HG03342 (cell line): ENCODE measurements at regions not wholly inside any gene's neighbourhood (a gene's known extent, or its start where the extent isn't known, plus 50 kb on each side); places are given as distances from the start of the nearest gene placed in this dataset.
A peak's percentile ranks its signal among the peaks of the same experiment; 100 is the strongest.
"Not testable (repeated sequence)": the region's sequence is repeated elsewhere in the genome, so short reads cannot be mapped to it uniquely, and the experiment has no call there.

Experiments
- ATAC-seq: cut with Tn5 transposase; IDR thresholded peaks from one replicate; pipeline ENCODE4 v1.9.1; 2021; ENCODE audit warnings: mild to moderate bottlenecking, moderate library complexity; ENCODE audit not compliant: unreplicated experiment

GRCh38 chr22:22169923-22170322, 74.7 kb upstream of the VPREB1 start:
- ATAC-seq: no peak

- no peak for ATAC-seq
These were observed 75.4 kb upstream of the VPREB1 start for GRCh38 chr22:22168941-22169867.

DNA sequence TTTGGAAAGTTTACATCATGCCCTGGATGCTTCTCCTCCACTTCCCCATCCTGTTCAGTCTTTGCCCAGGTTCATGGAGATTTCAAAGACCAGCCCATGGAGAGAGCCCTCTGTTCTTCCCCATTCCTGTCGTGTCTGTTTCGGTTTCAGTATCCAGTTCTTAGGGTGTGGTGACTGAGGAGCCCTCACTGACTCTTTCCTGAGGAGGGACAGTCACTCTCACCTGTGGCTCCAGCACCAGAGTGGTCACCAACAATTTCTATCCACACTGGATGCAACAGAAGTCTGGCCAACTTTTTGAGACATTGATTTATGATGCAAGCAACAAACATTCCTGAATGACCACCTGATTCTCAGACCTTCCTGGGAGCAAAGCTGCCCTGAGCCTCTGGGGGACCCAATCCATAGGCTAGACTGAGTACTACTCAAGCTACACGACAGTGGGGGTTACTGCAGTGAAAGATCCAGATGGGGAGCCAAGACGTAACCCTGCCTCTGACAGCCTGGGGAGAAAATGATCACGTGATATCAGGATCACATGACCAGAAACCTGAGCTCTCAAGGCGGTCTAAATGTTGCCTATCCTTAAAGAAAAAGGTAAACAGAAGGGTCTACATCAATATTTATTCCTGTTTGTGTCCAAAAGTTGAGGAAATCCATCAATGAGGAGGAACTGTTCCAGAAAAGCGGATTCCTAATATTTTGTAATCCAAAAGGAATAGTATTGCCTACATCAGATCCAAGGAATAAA, 76.2 kb upstream of the VPREB1 start:
- peak; percentile 32 for ATAC-seq

GRCh38 chr22:22167791-22168189, 76.8 kb upstream of the VPREB1 start:
- ATAC-seq: peak; percentile 76

GRCh38 chr22:22166941-22167713, 77.5 kb upstream of the VPREB1 start:
- ATAC-seq: no peak

- ATAC-seq: no peak
These were observed 78.5 kb upstream of the VPREB1 start for GRCh38 chr22:22165936-22166710.

GRCh38 chr22:22164541-22165272, 79.9 kb upstream of the VPREB1 start:
- ATAC-seq: no peak

- peak; percentile 79 for ATAC-seq
These were observed 82.4 kb upstream of the VPREB1 start for GRCh38 chr22:22161924-22162851.

- ATAC-seq: not testable (repeated sequence)
These were observed 83.8 kb upstream of the VPREB1 start for GRCh38 chr22:22160768-22161167.

DNA sequence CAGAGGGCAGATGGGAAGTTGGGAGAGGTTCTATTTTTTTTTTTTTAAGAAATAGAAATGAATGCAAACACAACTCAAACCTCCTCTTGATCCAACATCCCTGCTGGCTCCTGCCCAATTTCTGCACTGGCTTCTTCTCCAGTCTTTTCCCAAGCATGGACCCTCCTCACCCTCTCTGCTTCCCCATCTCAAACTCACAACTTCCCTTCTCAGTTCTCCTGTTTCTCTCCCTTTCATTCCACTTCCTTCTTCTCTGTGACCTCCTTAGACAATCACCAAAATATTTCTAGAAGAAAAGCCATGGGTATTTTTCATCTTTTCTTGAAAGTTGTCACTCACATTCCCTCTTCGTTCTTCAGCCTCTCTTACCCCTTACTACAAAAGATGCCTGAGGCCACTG, 85.2 kb upstream of the VPREB1 start:
- ATAC-seq: no peak

DNA sequence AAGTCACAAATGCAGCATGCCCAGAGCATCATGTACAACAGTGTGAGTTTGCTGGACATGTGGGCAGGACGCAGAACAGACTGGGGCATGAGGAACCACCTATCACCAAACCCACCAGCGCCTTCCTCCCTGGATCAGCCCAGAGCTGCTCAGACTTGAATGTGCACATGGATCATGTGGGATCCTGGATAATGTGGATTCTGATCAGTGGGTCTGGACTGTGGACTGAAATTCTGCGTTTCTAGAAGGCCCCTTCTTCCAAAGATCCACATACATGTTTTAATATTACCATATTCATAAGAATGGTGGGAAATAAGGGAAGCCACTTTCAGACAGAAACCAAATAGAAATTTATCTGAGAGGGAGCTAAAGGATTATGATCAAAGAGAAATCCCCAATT, 85.6 kb upstream of the VPREB1 start:
- ATAC-seq: no peak

- no peak for ATAC-seq
These were observed 86.3 kb upstream of the VPREB1 start for GRCh38 chr22:22158207-22158816.

DNA sequence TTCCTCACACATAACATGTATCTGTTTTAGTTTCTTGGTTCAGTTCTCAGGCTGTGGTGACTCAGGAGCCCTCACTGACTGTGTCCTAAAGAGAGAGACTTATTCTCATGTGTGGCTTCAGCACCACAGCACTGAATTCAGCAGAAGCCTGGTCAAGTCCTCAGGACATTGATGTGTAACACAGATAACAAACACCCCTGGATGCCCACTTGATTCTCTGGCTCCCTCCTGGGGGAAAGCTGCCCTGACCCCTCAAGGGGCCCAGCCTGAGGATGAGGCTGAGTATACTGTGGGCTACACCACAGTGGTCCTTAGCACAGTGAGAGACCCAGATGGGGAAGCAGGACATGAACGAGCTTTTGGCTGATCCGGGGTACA, 87.2 kb upstream of the VPREB1 start:
- peak; percentile 31 for ATAC-seq

GRCh38 chr22:22156716-22157347, 87.8 kb upstream of the VPREB1 start:
- ATAC-seq: peak; percentile 43

- no peak for ATAC-seq
These were observed 88.3 kb upstream of the VPREB1 start for GRCh38 chr22:22156348-22156715.

DNA sequence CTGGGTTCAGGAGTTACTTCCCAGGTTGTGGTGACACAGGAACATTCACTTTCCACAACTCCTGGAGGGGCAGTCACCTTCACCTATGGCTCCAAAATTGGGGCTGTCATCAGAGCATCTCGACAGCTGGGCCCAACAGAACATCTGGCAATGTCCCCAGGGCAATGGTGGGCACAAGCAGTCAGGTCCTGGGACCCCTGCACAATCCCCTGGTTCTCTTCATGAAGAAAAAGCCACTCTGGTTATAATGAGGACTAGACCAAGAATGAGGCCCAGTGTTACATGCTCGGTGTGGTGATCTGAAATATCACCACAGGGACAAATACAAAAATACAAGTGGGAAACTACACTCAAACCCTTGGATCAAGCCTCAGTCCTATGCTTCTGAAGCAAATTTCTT, 89.0 kb upstream of the VPREB1 start:
- ATAC-seq: no peak

- no peak for ATAC-seq
These were observed 89.4 kb upstream of the VPREB1 start for GRCh38 chr22:22155146-22155545.

- no peak for ATAC-seq
These were observed 90.5 kb upstream of the VPREB1 start for GRCh38 chr22:22154040-22154439.
